Ovary (tissue), 3 donors: ENCODE measurements at regions not wholly inside any gene's neighbourhood (a gene's known extent, or its start where the extent isn't known, plus 50 kb on each side); places are given as distances from the start of the nearest gene placed in this dataset.

ENCODE experiments used
- CTCF ChIP-seq, 3 donors: fragments of 450-650 bp in 2 of 3; fragments of 200-600 bp in 1 of 3; IDR thresholded peaks; one replicate each; pipeline versions ENCODE4 v1.5.1 to v1.8.0; 2016 to 2022; ENCODE audit warnings: antibody characterized with exemption in 3 of 3, mild to moderate bottlenecking in 1 of 3
- POLR2A ChIP-seq: fragments of 450-650 bp; IDR thresholded peaks from one replicate; pipeline ENCODE4 v1.6.1; 2017; ENCODE audit warnings: antibody characterized with exemption, mild to moderate bottlenecking, moderate library complexity
- donor health status: DM: no; HTN: no; CAD: no.

DNA sequence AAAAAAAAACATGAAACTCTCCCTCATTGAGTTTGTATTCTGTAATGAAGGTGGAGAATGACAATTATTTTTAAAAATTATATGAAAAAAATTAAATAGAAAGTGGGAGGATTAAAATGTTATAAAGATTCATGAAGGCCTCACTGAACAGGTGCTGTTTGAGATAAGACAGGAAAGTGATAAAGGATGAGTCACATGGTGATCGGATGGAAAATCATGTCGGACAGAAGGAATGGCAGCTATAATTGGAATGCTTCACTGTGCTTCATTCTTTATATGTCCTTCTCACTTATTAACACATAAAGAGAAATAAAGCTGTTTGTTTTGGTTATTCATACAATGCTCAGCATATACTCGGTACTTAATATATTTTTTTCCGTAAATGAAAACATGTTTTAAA lies 464.5 kb upstream of the RGMB start:
- TF ChIP-seq CTCF (IDR thresholded peaks at IDR 0.05): no peak
- no peak for TF ChIP-seq POLR2A
